GM12891 (cell line): ENCODE measurements at regions not wholly inside any gene's neighbourhood (a gene's known extent, or its start where the extent isn't known, plus 50 kb on each side); places are given as distances from the start of the nearest gene placed in this dataset.
A peak's percentile ranks its signal among the peaks of the same experiment; 100 is the strongest.

Experiments used
- DNase-seq: peaks from one replicate; pipeline ENCODE4 v3.0.0; 2011; ENCODE audit warnings: low spot score; ENCODE audit not compliant: insufficient read length
- FAIRE-seq: peaks from 2 replicates; lab custom pipeline; 2011; peaks lifted over from hg19 to GRCh38; lab: Jason Lieb, UNC
- PAX5 ChIP-seq: IDR thresholded peaks from 2 replicates; pipeline ENCODE4 v1.6.1; 2011; ENCODE audit warnings: low read length, moderate library complexity, mild to moderate bottlenecking; ENCODE audit not compliant: insufficient read depth, severe bottlenecking
- POLR2A ChIP-seq: IDR thresholded peaks from 2 replicates; pipeline ENCODE4 v1.6.1; 2011; ENCODE audit warnings: low read depth, low read length, control low read depth
- POLR2AphosphoS5 ChIP-seq: IDR thresholded peaks from 2 replicates; pipeline ENCODE4 v1.6.1; 2011; ENCODE audit warnings: low read depth, low read length, control low read depth
- POU2F2 ChIP-seq: IDR thresholded peaks from 2 replicates; pipeline ENCODE4 v1.6.1; 2011; ENCODE audit warnings: low read depth, mild to moderate bottlenecking, control low read depth, low read length, moderate library complexity
- SPI1 ChIP-seq: IDR thresholded peaks from 2 replicates; pipeline ENCODE4 v1.6.1; 2011; ENCODE audit warnings: low read depth, low read length, control low read depth
- TAF1 ChIP-seq: IDR thresholded peaks from 2 replicates; pipeline ENCODE4 v1.6.1; 2011; ENCODE audit warnings: low read depth, low read length, control low read depth

DNA sequence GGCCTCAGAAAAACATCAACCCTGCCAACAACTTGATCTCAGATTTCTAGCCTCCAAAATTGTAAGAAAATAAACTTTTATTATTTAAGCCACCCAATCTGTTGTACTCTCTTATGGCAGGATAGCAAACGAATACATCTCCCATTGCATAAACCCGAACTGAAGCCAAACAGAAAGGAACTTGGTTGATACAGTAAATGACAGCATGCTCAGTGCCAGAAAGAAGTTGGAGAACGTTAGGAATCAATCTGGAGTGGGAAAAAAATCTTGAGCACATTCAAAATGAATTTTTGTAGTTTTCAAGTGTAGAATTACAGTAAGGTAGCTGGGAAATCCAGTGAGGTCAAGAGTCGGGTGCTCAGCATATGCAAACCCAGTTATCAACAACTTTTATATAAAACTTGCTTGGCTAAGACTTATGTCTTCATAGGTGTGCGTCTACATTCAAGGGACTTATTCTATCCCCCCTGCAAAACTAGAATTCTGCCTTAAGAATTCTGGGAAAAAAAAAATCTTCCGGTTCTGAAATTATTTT lies 157.5 kb upstream of the ANKRD50 start:
- no peak for FAIRE-seq
- no peak for TF ChIP-seq TAF1
- TF ChIP-seq PAX5, result no peak
- no peak for TF ChIP-seq POLR2A
- no peak for TF ChIP-seq SPI1
- no peak for TF ChIP-seq POLR2AphosphoS5
- no peak for TF ChIP-seq POU2F2
- no peak for DNase-seq

- no peak for FAIRE-seq
- TF ChIP-seq SPI1, result no peak
- TF ChIP-seq POU2F2, result no peak
- no peak for TF ChIP-seq PAX5
- no peak for TF ChIP-seq POLR2AphosphoS5
- no peak for TF ChIP-seq POLR2A
- no peak for TF ChIP-seq TAF1
- DNase-seq, result no peak
Observed at GRCh38 chr4:124868495-124868894, 156.0 kb upstream of the ANKRD50 start.

DNA sequence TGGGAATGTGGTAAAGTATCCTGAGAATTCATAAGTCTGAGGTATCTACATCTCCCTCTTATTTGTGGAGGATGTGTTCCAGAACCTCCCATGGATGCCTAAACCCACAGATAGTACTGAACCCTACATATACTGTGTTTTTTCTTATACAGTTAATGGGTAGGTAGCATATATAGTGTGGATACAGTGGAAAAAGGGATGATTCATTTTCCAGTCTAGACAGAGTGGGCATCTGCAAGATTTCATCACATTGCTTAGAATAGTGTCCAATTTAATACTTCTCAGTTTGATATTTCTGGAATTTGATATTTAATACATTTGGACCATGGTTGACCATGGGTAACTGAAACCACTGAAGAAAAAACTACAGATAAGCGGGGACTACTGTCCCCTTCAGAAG lies 155.0 kb upstream of the ANKRD50 start:
- no peak for FAIRE-seq
- TF ChIP-seq POU2F2 (no peak), POLR2AphosphoS5 (no peak), POLR2A (no peak), SPI1 (no peak), PAX5 (no peak), TAF1 (no peak)
- no peak for DNase-seq

DNA sequence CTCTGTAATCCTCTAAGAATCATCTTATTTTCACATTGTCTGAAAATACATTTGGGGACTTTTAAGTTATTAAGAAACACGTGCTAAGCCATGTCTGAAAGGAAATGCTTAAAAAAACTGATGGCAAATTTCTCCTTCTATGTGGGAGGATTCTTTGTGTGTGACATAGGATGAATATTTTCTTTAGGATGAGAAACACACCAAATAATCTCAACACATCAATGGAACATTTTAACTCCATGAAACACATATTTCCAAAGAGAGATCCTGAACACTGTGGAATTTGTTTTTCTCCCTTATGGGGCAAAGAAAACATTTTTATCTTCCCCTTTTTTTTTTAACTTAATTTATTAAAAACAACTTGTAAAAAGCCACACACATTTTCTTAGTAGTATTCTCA lies 153.8 kb upstream of the ANKRD50 start:
- DNase-seq (no peak), FAIRE-seq (no peak)
- TF ChIP-seq SPI1 (no peak), POLR2AphosphoS5 (no peak), POLR2A (no peak), TAF1 (no peak), PAX5 (no peak), POU2F2 (no peak)

DNA sequence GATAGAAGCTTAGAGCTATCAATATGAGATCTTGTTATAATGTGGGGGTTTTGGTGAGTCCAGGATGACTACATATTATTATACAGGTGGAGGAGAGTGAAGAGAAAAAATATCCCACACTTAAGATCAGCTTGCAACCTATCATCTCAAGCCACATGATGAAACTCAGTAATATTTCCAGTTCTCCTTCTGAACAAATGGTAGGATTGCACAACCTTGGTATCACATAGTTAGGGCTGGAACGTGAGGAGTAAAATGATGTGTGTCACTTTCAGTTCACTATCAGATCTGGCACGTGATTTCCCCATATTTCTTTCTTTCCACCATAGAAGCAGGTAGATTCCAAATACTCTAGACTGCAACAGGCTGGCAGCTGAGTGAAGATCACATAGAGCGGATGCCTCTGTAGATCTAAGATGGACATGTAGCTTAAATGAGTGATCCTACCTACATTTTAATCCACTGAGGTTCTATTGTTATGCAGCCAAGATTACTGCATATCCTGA lies 150.6 kb upstream of the ANKRD50 start:
- no peak for FAIRE-seq
- no peak for DNase-seq
- TF ChIP-seq POLR2A (no peak), TAF1 (no peak), SPI1 (no peak), PAX5 (no peak), POLR2AphosphoS5 (no peak), POU2F2 (no peak)

DNA sequence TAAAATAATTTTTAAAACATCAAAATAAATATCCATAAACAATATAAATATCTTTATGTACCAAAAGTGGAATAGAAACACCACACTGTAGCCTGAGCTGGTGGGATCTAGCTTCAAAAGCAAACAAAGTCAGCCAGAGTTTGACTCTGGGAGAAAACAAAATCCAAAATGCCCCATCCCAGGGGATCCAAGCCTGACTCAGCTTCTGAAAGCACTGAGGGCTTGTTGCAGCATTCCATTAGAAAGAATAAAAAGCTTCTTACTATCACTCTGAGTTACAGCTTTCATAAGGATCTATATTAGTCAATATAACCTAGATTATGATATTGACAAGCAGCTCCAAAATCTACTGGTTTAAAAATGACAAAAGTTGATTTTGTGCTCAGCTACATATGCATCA lies 149.7 kb upstream of the ANKRD50 start:
- DNase-seq (no peak), FAIRE-seq (no peak)
- TF ChIP-seq SPI1 (no peak), TAF1 (no peak), POLR2AphosphoS5 (no peak), PAX5 (no peak), POLR2A (no peak), POU2F2 (no peak)

DNA sequence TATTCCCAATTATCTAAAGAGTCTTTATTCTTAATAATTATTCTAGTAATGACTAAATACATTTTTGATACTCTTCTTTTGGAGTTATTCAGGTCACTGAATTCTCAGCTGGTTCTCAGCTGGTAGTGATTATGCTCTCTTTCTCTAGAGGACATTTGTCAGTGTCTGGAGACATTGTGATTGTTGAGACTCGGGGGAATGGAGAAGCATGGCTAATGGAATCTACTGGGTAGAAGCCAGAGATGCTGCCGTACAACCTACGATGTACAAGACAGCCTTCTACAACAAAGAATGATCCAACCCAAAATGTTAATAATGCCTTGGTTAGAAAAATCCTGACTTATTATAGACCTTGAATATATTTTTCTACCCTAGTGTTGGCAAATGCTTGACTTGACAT lies 149.2 kb upstream of the ANKRD50 start:
- DNase-seq (no peak), FAIRE-seq (no peak)
- TF ChIP-seq PAX5, result no peak
- no peak for TF ChIP-seq SPI1
- no peak for TF ChIP-seq POLR2AphosphoS5
- no peak for TF ChIP-seq TAF1
- no peak for TF ChIP-seq POU2F2
- no peak for TF ChIP-seq POLR2A

DNA sequence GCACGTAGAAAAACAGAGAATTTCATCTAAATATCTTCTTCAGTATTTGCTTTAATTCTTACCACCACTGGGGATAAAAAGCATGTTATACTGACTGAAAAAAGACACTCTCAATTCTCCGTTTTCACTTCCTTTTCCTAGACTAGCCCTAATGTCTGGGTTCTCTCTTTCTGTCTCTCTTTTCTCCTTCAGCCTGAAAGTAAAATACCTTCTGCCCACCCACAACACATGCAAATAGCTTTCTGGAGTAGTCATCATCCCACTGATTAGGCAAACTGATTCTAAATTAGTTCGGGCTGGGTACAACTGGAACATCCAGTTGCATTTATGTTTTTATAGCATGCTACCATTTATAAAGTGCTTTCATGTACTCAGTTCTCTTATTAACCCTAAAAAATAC lies 142.4 kb upstream of the ANKRD50 start:
- TF ChIP-seq PAX5 (no peak), SPI1 (peak; percentile 86), POLR2A (no peak), POU2F2 (peak; percentile 54; the same call in 1 of the 2 replicates), TAF1 (no peak), POLR2AphosphoS5 (no peak)
- FAIRE-seq, result peak; percentile 69
- no peak for DNase-seq

DNA sequence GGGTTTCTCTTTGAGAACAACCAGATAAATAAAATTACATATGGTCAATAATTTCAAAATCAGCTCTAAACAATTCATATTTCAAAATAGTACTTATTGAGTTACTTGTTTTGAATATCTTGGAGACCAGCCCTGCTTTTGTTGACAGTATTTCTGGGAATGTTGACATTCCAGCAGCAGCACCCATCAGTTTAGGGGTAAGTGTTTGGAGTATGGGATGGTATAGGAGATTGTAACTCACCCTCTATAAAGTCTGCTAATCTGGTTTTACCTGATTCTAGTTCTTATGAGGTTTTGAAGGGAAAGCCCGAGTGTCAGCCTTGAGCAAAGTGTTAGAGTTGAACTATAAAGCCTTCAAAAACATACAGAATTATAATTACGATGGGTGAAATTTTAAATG lies 139.2 kb upstream of the ANKRD50 start:
- DNase-seq, result no peak
- TF ChIP-seq PAX5 (no peak), POLR2AphosphoS5 (no peak), TAF1 (no peak), POLR2A (no peak), SPI1 (no peak), POU2F2 (no peak)
- FAIRE-seq, result no peak

GRCh38 chr4:124846306-124846705 lies 133.8 kb upstream of the ANKRD50 start:
- DNase-seq (no peak), FAIRE-seq (no peak)
- TF ChIP-seq PAX5 (no peak), SPI1 (no peak), TAF1 (no peak), POLR2AphosphoS5 (no peak), POLR2A (no peak), POU2F2 (no peak)
